Neuronal stem cell (in vitro differentiated cells): ENCODE measurements at regions not wholly inside any gene's neighbourhood (a gene's known extent, or its start where the extent isn't known, plus 50 kb on each side); places are given as distances from the start of the nearest gene placed in this dataset.
A peak's percentile ranks its signal among the peaks of the same experiment; 100 is the strongest.
"Not testable (repeated sequence)": the region's sequence is repeated elsewhere in the genome, so short reads cannot be mapped to it uniquely, and the experiment has no call there.

Experiments used
- DNase-seq: peaks from one replicate; pipeline ENCODE4 v3.0.0-alpha.2; 2013; ENCODE audit warnings: low spot score
- H2AFZ ChIP-seq: one replicate; pipeline ENCODE4 v1.6.1; 2013; ENCODE audit warnings: mild to moderate bottlenecking, low read length, inconsistent platforms
- H2AK5ac ChIP-seq: 2 replicates; pipeline ENCODE4 v1.6.1; 2013; ENCODE audit warnings: low read depth, mild to moderate bottlenecking, inconsistent platforms, low read length, moderate library complexity, mixed read lengths
- H2BK120ac ChIP-seq: 2 replicates; pipeline ENCODE4 v1.6.1; 2013; ENCODE audit warnings: low read depth, mild to moderate bottlenecking, inconsistent platforms, low read length, moderate library complexity, mixed read lengths
- H2BK12ac ChIP-seq: one replicate; pipeline ENCODE4 v1.6.1; 2013; ENCODE audit warnings: low read length, inconsistent platforms
- H2BK15ac ChIP-seq: 2 replicates; pipeline ENCODE4 v1.6.1; 2013; ENCODE audit warnings: mild to moderate bottlenecking, low read length, inconsistent platforms, mixed read lengths
- H2BK5ac ChIP-seq: one replicate; pipeline ENCODE4 v1.6.1; 2013; ENCODE audit warnings: inconsistent platforms, mild to moderate bottlenecking, low read length, moderate library complexity
- H3K14ac ChIP-seq: one replicate; pipeline ENCODE4 v1.6.1; 2013; ENCODE audit warnings: low read length, inconsistent platforms
- H3K18ac ChIP-seq: 2 replicates; pipeline ENCODE4 v1.6.1; 2013; ENCODE audit warnings: low read length, inconsistent platforms
- H3K23ac ChIP-seq: 2 replicates; pipeline ENCODE4 v1.6.1; 2013; ENCODE audit warnings: low read depth, mild to moderate bottlenecking, mixed read lengths, low read length, inconsistent platforms; ENCODE audit not compliant: poor library complexity
- H3K27ac ChIP-seq: replicated peaks from 3 replicates; pipeline ENCODE4 v1.5.1; 2013; ENCODE audit warnings: low read length, inconsistent platforms
- H3K27me3 ChIP-seq, 3 experiments: 2 replicates each; pipeline ENCODE4 v1.6.1; 2013; ENCODE audit warnings: low read length in 3 of 3, mild to moderate bottlenecking in 2 of 3, inconsistent platforms in 1 of 3, low read depth in 1 of 3, mixed read lengths in 1 of 3, moderate library complexity in 1 of 3; ENCODE audit not compliant: control insufficient read depth in 3 of 3, insufficient read depth in 3 of 3
- H3K36me3 ChIP-seq, 2 donors: replicated peaks in 1 of 2; 2 replicates each; pipeline ENCODE4 v1.6.1; 2013; ENCODE audit warnings: low read length in 2 of 2; ENCODE audit not compliant: control insufficient read depth in 2 of 2, insufficient read depth in 2 of 2
- H3K4ac ChIP-seq: 2 replicates; pipeline ENCODE4 v1.6.1; 2013; ENCODE audit warnings: inconsistent platforms, mild to moderate bottlenecking, low read length, moderate library complexity
- H3K4me1 ChIP-seq, 2 donors: 1 replicate in 1 of 2; 2 replicates in 1 of 2; pipeline ENCODE4 v1.6.1; 2013; ENCODE audit warnings: low read length in 2 of 2, low read depth in 1 of 2; ENCODE audit not compliant: control insufficient read depth in 2 of 2, insufficient read depth in 1 of 2
- H3K4me2 ChIP-seq: one replicate; pipeline ENCODE4 v1.6.1; 2013; ENCODE audit warnings: mild to moderate bottlenecking, low read length, inconsistent platforms; ENCODE audit not compliant: insufficient read depth, poor library complexity, severe bottlenecking
- H3K4me3 ChIP-seq, 2 donors: 2 replicates each; pipeline ENCODE4 v1.5.1; 2013; ENCODE audit warnings: low read length in 2 of 2, mild to moderate bottlenecking in 2 of 2, inconsistent platforms in 1 of 2, moderate library complexity in 1 of 2
- H3K79me1 ChIP-seq: one replicate; pipeline ENCODE4 v1.6.1; 2013; ENCODE audit warnings: low read depth, mild to moderate bottlenecking, inconsistent platforms, low read length, moderate library complexity
- H3K9ac ChIP-seq: one replicate; pipeline ENCODE4 v1.6.1; 2013; ENCODE audit warnings: mild to moderate bottlenecking, low read depth, low read length, inconsistent platforms; ENCODE audit not compliant: poor library complexity
- H3K9me3 ChIP-seq, 2 donors: replicated peaks in 1 of 2; 2 replicates each; pipeline versions ENCODE3 to v1.6.1; 2013; ENCODE audit warnings: low read length in 2 of 2, mild to moderate bottlenecking in 2 of 2, inconsistent platforms in 1 of 2, low read depth in 1 of 2, mixed read lengths in 1 of 2, moderate library complexity in 1 of 2; ENCODE audit not compliant: control insufficient read depth in 2 of 2, insufficient read depth in 1 of 2
- H4K8ac ChIP-seq: one replicate; pipeline ENCODE4 v1.6.1; 2013; ENCODE audit warnings: low read depth, mild to moderate bottlenecking, inconsistent platforms, low read length, moderate library complexity
- H4K91ac ChIP-seq: one replicate; pipeline ENCODE4 v1.6.1; 2013; ENCODE audit warnings: low read length, low read depth, mild to moderate bottlenecking, inconsistent platforms; ENCODE audit not compliant: poor library complexity
- WGBS, 2 donors: extraction: QIAGEN DNeasy Blood & Tissue Kit; methylation state at CpG; one replicate each; pipeline ENCODE4 v1.1.7; 2013; ENCODE audit warnings: missing lambda C conversion rate in 2 of 2, mixed read lengths in 1 of 2; ENCODE audit not compliant: insufficient read length in 2 of 2, insufficient replicate concordance in 1 of 2; ENCODE audit errors: extremely low coverage in 2 of 2; 5-methylcytosine and 5-hydroxymethylcytosine counted together

- no peak overlapping the region for H4K8ac ChIP-seq
- no peak overlapping the region for H3K23ac ChIP-seq
- no peaks in the 10 kb centered on the region for H3K27me3 ChIP-seq
- H4K91ac ChIP-seq = no peak overlapping the region
- H3K14ac ChIP-seq = no peak overlapping the region
- no peak overlapping the region for H3K18ac ChIP-seq
- no peaks in the 10 kb centered on the region for H3K36me3 ChIP-seq
- H3K79me1 ChIP-seq = no peaks in the 10 kb centered on the region
- no peak overlapping the region for H2BK12ac ChIP-seq
- H3K4me3 ChIP-seq = no peak overlapping the region
- no CpG with 5 or more reads among the region's 2 CpGs for WGBS, 2 donors
- no peak overlapping the region for H3K4me2 ChIP-seq
- H3K9ac ChIP-seq = no peak overlapping the region
- no peak overlapping the region for H2BK15ac ChIP-seq
- peaks cover 0 to 18% of the 10 kb centered on the region in 2 donors for H3K4me1 ChIP-seq
- H3K27ac ChIP-seq = no peak overlapping the region
- no peak overlapping the region for H2AK5ac ChIP-seq
- H3K9me3 ChIP-seq = peaks cover 0 to 4% of the 10 kb centered on the region in 2 donors
- DNase-seq = no peak
- H3K4ac ChIP-seq = no peak overlapping the region
- no peak overlapping the region for H2BK120ac ChIP-seq
- no peak overlapping the region for H2AFZ ChIP-seq
- no peak overlapping the region for H2BK5ac ChIP-seq
These were observed 69.2 kb upstream of the FAT1 start for GRCh38 chr4:186792728-186793366.

GRCh38 chr4:186798951-186799659 lies 75.4 kb upstream of the FAT1 start:
- H2BK15ac ChIP-seq = no peak overlapping the region
- H2BK120ac ChIP-seq = no peak overlapping the region
- H2AFZ ChIP-seq = peak overlapping the region; percentile 5
- no peak overlapping the region for H3K4me3 ChIP-seq
- no peak overlapping the region for H3K4me2 ChIP-seq
- H2BK12ac ChIP-seq = no peak overlapping the region
- H3K9ac ChIP-seq = no peak overlapping the region
- H4K91ac ChIP-seq = no peak overlapping the region
- no peak overlapping the region for H3K23ac ChIP-seq
- H3K36me3 ChIP-seq = no peaks in the 10 kb centered on the region
- no peaks in the 10 kb centered on the region for H3K9me3 ChIP-seq
- H3K18ac ChIP-seq = no peak overlapping the region
- peaks cover 0 to 2% of the 10 kb centered on the region in 2 donors for H3K4me1 ChIP-seq
- no peaks in the 10 kb centered on the region for H3K27me3 ChIP-seq
- H3K27ac ChIP-seq = no peak overlapping the region
- no CpG with 5 or more reads among the region's 4 CpGs for WGBS, 2 donors
- H3K79me1 ChIP-seq = no peaks in the 10 kb centered on the region
- no peak overlapping the region for H3K4ac ChIP-seq
- H4K8ac ChIP-seq = no peak overlapping the region
- no peak for DNase-seq
- H3K14ac ChIP-seq = no peak overlapping the region
- H2BK5ac ChIP-seq = no peak overlapping the region
- no peak overlapping the region for H2AK5ac ChIP-seq

- Histone ChIP-seq H3K27ac (no peak overlapping the region), H4K8ac (no peak overlapping the region), H2BK15ac (no peak overlapping the region), H3K36me3 (no peaks in the 10 kb centered on the region), H3K4me1 (no peaks in the 10 kb centered on the region), H3K9ac (no peak overlapping the region), H3K27me3 (no peaks in the 10 kb centered on the region), H2AFZ (no peak overlapping the region), H2BK120ac (no peak overlapping the region), H3K23ac (no peak overlapping the region), H2BK5ac (no peak overlapping the region), H2BK12ac (no peak overlapping the region), H2AK5ac (no peak overlapping the region), H3K9me3 (no peaks in the 10 kb centered on the region), H3K14ac (no peak overlapping the region), H3K79me1 (no peaks in the 10 kb centered on the region), H3K4me2 (no peak overlapping the region), H3K4me3 (no peak overlapping the region), H3K4ac (no peak overlapping the region), H4K91ac (no peak overlapping the region), H3K18ac (no peak overlapping the region)
- WGBS, 2 donors = no CpG with 5 or more reads among the region's 6 CpGs
- DNase-seq = no peak
These were observed 81.6 kb upstream of the FAT1 start for GRCh38 chr4:186805020-186805820.

- H3K18ac ChIP-seq, H3K4me2 ChIP-seq, H3K9me3 ChIP-seq, H3K79me1 ChIP-seq, H2AFZ ChIP-seq, H3K4ac ChIP-seq, H4K8ac ChIP-seq, H3K14ac ChIP-seq, H3K27ac ChIP-seq, H3K4me3 ChIP-seq, H3K4me1 ChIP-seq, DNase-seq, H2BK12ac ChIP-seq, H3K23ac ChIP-seq, H2AK5ac ChIP-seq, H2BK120ac ChIP-seq, H2BK15ac ChIP-seq, H4K91ac ChIP-seq, H3K36me3 ChIP-seq, H2BK5ac ChIP-seq, H3K9ac ChIP-seq, H3K27me3 ChIP-seq: not testable (repeated sequence)
- no CpG with 5 or more reads among the region's 5 CpGs for WGBS, 2 donors
These were observed 82.3 kb upstream of the FAT1 start for GRCh38 chr4:186805917-186806316.
